DMS 273 treated with DMSO at 0.1 percent for 48 hours (cell line): ENCODE measurements at regions not wholly inside any gene's neighbourhood (a gene's known extent, or its start where the extent isn't known, plus 50 kb on each side); places are given as distances from the start of the nearest gene placed in this dataset.
"Not testable (repeated sequence)": the region's sequence is repeated elsewhere in the genome, so short reads cannot be mapped to it uniquely, and the experiment has no call there.

Experiments used
- DNase-seq: peaks from one replicate; lab custom pipeline; 2025; lab: John Stamatoyannopoulos, UW

- no peak for DNase-seq
Observed at GRCh38 chr22:47872761-47873535, 1110.5 kb downstream of the TBC1D22A start.

- no peak for DNase-seq
Observed at GRCh38 chr22:47865626-47866025, 1103.2 kb downstream of the TBC1D22A start.

DNA sequence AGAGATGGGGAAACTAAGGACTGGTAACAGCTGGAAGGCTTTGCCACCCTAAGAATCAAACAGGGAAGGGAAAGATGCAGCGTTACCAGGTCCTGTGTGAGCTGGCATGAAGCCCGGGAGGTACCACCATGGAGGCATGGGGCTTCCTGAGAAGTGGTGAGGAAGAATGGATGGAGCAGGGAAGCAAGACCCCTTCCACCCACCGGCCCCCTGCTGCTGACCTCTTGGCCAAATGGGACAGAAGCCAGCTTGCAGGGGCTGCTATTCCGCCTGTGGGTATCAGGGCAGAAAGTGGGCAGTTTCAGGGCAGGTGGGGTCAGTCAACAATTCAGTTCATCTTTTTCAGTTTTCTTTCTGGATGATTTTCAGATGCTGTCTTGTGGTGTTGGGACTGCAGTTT is 1099.9 kb downstream of the TBC1D22A start:
- DNase-seq = no peak

DNA sequence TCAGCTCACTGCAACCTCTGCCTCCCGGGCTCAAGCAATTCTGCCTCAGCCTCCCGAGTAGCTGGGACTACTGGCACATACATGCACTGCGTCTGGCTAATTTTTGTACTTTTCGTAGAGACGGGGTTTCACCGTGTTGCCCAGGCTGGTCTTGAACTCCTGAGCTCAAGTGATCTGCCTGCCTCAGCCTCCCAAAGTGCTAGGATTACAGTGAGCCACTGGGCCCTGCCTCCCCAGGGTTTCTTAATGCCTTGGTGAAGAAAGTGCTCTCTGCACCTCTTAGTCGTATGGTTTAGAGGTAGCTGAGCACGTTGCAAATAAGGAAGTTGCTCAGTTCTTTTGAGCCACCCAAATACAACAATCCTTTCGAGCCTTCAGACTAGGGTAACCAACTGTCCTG is 1098.5 kb downstream of the TBC1D22A start:
- DNase-seq = not testable (repeated sequence)

GRCh38 chr22:47859881-47860525 is 1097.6 kb downstream of the TBC1D22A start:
- DNase-seq = no peak

DNA sequence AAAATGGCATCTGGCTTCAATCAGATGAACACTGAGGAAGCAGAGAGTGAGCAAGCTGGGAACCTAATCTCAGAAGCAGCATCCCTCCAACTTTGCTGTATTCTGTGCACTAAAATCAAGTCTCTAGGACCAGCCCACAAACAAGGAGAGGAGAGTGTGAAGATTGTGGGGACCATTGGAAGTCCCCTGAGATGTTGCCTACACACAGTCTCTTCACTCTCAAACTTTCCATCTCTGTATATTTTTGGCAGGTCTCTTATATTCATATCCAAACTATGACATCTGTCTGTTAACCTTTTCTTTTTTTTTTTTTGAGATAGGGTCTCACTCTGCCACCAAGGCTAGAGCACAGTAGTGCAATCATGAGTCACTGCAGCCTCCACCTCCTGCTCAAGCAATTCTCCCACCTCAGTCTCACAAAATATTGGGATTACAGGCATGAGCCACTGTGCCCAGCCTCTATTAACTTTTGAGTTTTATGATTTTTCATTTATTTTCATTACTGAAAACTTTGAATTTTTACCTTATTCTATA is 1096.4 kb downstream of the TBC1D22A start:
- no peak for DNase-seq

GRCh38 chr22:47854680-47855079 is 1092.2 kb downstream of the TBC1D22A start:
- no peak for DNase-seq

DNA sequence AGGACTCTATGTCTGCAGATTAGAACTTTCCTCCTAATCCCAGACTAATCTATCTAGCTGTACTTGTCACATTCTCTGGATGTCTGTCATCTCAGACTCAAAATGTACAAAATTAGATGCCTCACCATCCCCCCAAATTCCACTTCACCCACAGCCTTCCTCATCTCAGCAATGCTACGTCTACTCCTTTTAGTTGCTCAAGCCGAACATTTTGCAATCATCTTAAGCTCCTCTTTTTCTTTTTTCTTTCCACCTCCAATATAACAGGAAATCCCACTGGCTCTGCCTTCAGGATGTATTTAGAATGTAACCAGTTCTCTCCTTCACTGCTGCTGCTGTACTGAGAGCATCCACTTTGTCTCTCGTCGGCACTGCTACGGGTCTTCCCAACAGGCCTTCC is 1091.8 kb downstream of the TBC1D22A start:
- no peak for DNase-seq

DNA sequence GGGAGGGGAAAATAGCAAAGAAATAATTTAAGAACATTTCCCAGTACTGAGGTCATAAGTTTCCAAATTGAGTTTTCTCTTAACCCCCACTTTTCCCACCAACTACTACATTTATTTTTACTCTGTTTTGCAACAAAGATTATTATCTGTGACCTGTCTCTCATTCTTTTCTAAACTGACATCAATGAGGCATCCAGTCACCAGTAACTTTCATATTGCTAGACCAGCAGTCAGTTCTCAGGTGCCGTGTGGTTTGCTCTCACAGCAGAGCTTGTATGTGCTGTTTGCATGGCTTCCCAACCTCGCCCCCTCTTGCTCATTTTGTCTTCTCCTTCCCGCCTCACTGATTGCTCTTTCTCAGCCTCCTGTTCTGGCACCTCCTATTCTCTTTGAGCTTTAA is 1091.3 kb downstream of the TBC1D22A start:
- DNase-seq = no peak

GRCh38 chr22:47851586-47851985 is 1089.1 kb downstream of the TBC1D22A start:
- DNase-seq = no peak

GRCh38 chr22:47850644-47851151 is 1088.2 kb downstream of the TBC1D22A start:
- DNase-seq = peak; percentile 66

- DNase-seq = peak; percentile 7
Observed at GRCh38 chr22:47849576-47849975, 1087.1 kb downstream of the TBC1D22A start.

DNA sequence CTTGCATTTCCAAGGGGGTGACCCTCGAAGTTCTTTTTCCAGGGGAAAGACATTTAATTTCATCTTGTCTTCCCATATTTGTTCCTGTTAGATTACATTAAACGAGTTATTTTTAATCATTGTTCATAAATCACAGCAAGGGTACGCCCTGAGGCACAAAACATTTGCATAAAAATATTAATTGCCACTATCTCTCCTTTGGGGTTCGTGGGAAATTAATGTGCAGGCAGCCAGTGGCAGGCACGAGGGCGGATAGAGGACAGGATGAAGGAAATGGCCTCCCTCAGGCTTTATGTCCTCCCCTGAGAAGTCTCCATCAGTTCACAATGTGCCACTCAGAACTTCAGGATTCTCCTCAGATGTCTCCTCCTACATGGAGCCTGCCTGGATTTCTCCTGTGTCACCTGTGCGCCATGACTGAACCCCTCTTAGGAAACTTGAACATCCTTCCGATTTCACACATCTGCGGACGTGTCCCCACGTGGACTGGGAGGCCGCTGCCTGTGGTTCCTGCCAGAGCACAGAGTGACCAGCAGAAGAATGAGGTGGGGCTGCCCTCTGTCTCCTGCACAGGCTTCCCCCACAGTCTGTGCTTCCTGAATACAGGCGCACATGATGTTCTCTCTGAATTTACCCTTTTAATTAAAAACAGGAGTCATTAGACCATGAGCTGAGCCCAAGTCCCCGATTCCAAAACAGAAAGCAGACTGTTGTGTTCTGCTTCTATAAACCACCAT is 1085.9 kb downstream of the TBC1D22A start:
- DNase-seq = no peak

- no peak for DNase-seq
Observed at GRCh38 chr22:47847131-47847890, 1084.9 kb downstream of the TBC1D22A start.

DNA sequence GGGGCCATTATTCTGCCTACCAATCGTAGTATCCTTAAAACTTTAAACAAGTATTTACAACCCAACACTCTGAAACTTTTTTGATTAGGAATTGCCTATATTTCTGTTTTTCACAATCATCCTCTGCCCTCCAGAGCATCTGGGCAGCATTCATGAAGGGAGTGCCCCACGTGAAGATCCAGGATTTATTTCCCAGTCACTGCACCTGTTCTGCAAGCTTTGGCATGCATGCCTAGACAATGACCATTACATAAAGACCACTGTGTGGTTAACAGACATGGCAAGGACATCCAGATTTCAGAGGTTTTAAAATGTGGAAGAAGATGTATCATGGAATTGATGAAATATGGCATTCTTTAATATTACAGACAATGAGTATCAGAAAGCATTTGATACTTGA is 1083.8 kb downstream of the TBC1D22A start:
- DNase-seq = no peak

DNA sequence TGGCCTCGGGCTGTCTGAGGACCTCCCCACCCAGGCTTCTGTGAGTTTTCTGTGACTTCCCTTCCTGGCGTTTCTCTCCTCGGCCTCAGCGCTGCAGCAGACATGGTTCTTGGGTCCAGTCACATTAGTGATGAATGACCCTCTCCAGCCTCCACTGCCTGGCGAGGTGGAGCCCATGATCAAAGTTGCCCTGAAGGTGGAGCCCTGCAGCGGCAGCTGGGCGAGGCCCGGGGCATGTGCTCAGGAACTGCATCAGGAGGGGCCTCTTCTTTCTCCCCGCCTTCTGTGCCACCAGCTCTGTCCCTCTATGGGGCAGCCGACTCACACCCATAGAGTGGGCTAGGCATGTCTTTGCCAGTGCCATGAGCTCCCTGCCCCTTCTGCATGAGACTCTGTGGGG is 1079.7 kb downstream of the TBC1D22A start:
- no peak for DNase-seq

DNA sequence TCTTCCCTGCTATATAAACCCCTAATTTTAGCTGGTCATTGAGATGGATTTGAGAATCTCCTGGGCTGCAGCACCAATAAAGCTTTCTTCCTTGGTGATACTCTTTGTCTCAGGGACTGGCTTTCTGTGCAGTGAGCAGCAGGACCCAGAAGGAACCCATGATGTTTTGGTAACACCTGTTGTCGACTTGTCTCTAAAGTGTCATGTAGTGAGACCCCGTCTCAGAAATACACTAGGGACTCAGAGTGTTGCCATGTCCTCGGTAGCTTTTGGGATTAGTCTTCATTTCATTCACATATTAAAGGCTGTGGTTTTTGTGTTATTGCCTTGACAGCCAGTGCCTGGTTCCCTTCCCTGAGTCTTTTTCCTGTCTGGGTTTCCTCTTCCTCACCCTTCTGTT is 1078.7 kb downstream of the TBC1D22A start:
- DNase-seq = no peak

DNA sequence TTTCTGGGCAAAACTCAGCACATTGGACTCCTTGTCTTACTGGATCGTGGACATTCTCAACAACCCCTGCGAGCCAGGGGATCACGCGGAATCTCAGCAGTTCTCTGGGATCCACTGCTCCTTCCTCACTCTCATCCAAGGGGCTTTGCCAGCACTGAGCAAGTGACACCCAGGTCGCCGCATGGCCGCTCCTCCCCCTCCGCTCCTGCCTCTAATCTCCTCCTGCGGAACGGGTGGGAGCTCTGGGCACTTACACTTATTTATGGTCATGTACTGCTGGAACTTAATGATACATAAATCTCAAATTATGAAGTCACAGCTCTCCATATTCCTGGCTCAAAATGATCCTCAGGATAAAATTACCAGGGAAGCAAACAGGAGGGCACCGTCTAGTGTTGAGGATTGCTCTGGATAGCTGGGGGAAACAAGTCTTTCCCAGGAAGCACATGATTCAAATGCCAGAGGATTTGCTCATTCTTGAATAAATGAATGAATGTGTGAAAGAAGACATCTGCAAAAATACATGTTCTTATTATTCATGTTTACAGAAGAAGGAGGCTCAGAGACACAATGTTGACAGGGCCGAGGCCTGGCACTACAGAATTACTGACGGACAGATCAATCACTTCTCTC is 1077.3 kb downstream of the TBC1D22A start:
- no peak for DNase-seq

DNA sequence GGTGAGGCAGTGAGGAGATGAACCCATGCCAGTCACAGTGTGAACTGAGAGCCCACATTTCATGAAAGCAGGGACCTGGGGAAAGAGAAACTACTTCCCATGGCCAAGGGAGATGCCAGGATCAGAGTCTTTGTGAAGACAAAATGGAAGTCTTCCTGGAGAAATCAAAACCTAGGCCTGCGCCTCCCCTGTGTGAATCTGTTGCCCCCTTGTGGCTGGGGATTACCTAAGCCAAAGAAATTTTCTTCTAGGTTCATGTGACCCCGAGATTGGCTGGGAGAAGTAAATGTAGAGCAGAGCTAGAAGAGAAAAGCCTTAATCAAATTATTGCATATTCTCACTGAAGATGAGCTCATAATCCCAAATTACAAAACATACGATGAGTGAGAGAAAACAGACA is 1075.3 kb downstream of the TBC1D22A start:
- peak; percentile 9 for DNase-seq

- no peak for DNase-seq
Observed at GRCh38 chr22:47836957-47837356, 1074.5 kb downstream of the TBC1D22A start.

DNA sequence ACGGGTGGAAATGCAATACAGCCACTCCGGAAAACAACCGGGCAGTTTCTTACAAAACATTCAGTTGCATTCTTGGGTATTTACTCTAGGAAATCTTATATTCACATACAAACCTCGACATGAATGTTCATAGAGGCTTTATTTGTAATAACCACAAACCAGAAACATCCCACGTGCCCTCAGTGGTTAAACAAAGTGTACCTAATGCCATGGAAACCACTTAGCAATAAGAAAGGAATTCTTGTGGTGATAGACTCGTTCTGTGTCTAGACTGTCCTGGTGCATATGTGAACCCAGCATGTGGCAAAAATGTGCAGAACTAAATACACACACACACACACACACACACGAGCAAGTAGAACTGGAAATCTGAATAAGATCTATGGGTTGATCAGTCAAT is 1073.3 kb downstream of the TBC1D22A start:
- no peak for DNase-seq
